GM12878 (cell line): ENCODE measurements at regions not wholly inside any gene's neighbourhood (a gene's known extent, or its start where the extent isn't known, plus 50 kb on each side); places are given as distances from the start of the nearest gene placed in this dataset.

Experiments
- CBFB ChIP-seq: IDR thresholded peaks from 2 replicates; pipeline ENCODE4 v1.6.1; 2016; ENCODE audit warnings: antibody characterized with exemption, low read depth
- CEBPZ ChIP-seq: fragments of 150-350 bp; IDR thresholded peaks from 2 replicates; pipeline ENCODE4 v1.6.1; 2016; ENCODE audit warnings: low read depth, low read length
- CTCF ChIP-seq, 3 experiments: IDR thresholded peaks in 2 of 3; conservative IDR thresholded peaks in 1 of 3; 2 replicates each; pipeline ENCODE4 v1.5.1; 2011; ENCODE audit warnings: low read depth in 3 of 3, low read length in 3 of 3, mild to moderate bottlenecking in 3 of 3, control low read depth in 2 of 3, moderate library complexity in 2 of 3, inconsistent platforms in 1 of 3, mixed read lengths in 1 of 3; ENCODE audit not compliant: control insufficient read depth in 2 of 3, insufficient read depth in 1 of 3; ENCODE audit errors: extremely low read depth in 1 of 3
- E2F4 ChIP-seq: IDR thresholded peaks from 2 replicates; pipeline ENCODE4 v1.6.1; 2012; ENCODE audit warnings: low read depth, low read length, improper control_type of control experiment
- EZH2 ChIP-seq: IDR thresholded peaks from 2 replicates; pipeline ENCODE4 v1.6.1; 2012; ENCODE audit warnings: low read depth, mild to moderate bottlenecking, control low read depth, inconsistent platforms, low read length, borderline replicate concordance; ENCODE audit not compliant: control insufficient read depth
- HCFC1 ChIP-seq: fragments of 150-350 bp; IDR thresholded peaks from 2 replicates; pipeline ENCODE4 v1.6.1; 2014; ENCODE audit warnings: low read length
- MYC ChIP-seq: IDR thresholded peaks from 2 replicates; pipeline ENCODE4 v1.6.1; 2011; ENCODE audit warnings: mild to moderate bottlenecking, low read length, moderate library complexity, inconsistent platforms; ENCODE audit not compliant: insufficient read depth, insufficient replicate concordance, insufficient read length, severe bottlenecking
- NR2F1 ChIP-seq: fragments of 450-650 bp; conservative IDR thresholded peaks from 2 replicates; pipeline ENCODE4 v1.6.1; 2017; ENCODE audit warnings: mild to moderate bottlenecking
- SMC3 ChIP-seq: IDR thresholded peaks from 2 replicates; pipeline ENCODE4 v1.6.1; 2011; ENCODE audit warnings: low read length, improper control_type of control experiment, borderline replicate concordance
- TAF1 ChIP-seq: IDR thresholded peaks from 2 replicates; pipeline ENCODE4 v1.6.1; 2011; ENCODE audit warnings: mild to moderate bottlenecking, low read depth, low read length, borderline replicate concordance
- YY1 ChIP-seq: IDR thresholded peaks from 2 replicates; pipeline ENCODE4 v1.6.1; 2011; ENCODE audit warnings: low read depth, mild to moderate bottlenecking, low read length
- ZSCAN29 ChIP-seq: fragments of 450-650 bp; IDR thresholded peaks from 2 replicates; pipeline ENCODE4 v1.6.1; 2017; ENCODE audit warnings: mild to moderate bottlenecking, moderate library complexity

GRCh38 chr2:138079976-138080375 lies 115.7 kb downstream of the HNMT start:
- TF ChIP-seq YY1 = no peak
- no peak for TF ChIP-seq CTCF (IDR thresholded peaks at IDR 0.05 in 2 of 3, conservative IDR thresholded peaks at IDR 0.05 in 1 of 3; ENCODE audit: control insufficient read depth in 2 of 3, extremely low read depth in 1 of 3, insufficient read depth in 1 of 3, low read depth in 3 of 3, low read length in 3 of 3)
- TF ChIP-seq SMC3 = no peak
- TF ChIP-seq CEBPZ = no peak
- TF ChIP-seq CBFB = no peak
- no peak for TF ChIP-seq E2F4
- no peak for TF ChIP-seq TAF1
- no peak for TF ChIP-seq HCFC1
- TF ChIP-seq EZH2 = no peak
- TF ChIP-seq ZSCAN29 = no peak
- TF ChIP-seq NR2F1 = no peak
- no peak for TF ChIP-seq MYC
